LNCAP (cell line): ENCODE measurements at regions not wholly inside any gene's neighbourhood (a gene's known extent, or its start where the extent isn't known, plus 50 kb on each side); places are given as distances from the start of the nearest gene placed in this dataset.

Experiments used
- TF ChIP-seq, protein P1 (sequence below): fragments of 450-650 bp; IDR thresholded peaks from 2 replicates; pipeline ENCODE4 v1.5.1; 2017; ENCODE audit warnings: mild to moderate bottlenecking

GRCh38 chr16:48838349-48838748, 228.4 kb upstream of the N4BP1 start:
- TF ChIP-seq, protein P1, sequence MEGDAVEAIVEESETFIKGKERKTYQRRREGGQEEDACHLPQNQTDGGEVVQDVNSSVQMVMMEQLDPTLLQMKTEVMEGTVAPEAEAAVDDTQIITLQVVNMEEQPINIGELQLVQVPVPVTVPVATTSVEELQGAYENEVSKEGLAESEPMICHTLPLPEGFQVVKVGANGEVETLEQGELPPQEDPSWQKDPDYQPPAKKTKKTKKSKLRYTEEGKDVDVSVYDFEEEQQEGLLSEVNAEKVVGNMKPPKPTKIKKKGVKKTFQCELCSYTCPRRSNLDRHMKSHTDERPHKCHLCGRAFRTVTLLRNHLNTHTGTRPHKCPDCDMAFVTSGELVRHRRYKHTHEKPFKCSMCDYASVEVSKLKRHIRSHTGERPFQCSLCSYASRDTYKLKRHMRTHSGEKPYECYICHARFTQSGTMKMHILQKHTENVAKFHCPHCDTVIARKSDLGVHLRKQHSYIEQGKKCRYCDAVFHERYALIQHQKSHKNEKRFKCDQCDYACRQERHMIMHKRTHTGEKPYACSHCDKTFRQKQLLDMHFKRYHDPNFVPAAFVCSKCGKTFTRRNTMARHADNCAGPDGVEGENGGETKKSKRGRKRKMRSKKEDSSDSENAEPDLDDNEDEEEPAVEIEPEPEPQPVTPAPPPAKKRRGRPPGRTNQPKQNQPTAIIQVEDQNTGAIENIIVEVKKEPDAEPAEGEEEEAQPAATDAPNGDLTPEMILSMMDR, result no peak

DNA sequence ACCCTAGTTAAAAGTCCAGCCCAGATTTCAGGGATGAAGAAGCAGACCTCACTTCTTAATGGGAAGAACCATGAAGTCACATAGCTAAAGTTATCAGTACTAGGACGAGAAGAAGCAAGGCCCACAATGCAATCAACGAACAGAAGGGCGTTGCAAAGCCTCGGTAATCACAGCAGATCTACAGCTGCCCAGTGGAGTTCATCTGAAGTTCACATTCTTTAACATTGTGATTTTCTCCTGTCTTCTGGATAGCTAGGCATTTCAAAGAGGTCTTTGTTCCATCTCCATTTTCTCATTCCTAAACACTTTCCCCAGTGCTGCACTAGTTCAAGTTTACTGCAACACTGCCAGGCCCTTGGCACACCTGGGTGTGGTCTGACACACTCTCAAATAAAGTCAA, 226.7 kb upstream of the N4BP1 start:
- TF ChIP-seq, protein P1, result no peak

- TF ChIP-seq, protein P1, result no peak
Observed at GRCh38 chr16:48836067-48836466, 226.1 kb upstream of the N4BP1 start.

DNA sequence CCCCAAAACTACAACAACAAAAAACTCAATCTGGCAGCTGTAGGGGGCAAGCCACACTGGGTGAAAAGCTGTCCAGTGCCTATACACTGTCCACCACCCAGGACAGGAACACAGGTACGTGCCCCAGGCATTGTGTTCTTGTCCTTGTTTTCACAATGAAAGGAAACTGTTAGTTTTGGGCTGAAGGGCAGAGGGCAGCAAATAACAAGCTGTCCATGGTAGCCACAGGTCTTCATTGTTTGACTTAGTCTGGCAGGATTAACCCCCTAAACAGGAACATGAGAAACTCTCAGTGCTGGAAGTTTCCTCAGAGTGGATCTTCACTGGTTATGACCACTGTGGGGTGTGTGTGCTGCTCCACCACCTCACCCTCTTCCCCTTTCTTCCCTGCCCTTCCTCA, 224.6 kb upstream of the N4BP1 start:
- TF ChIP-seq, protein P1, result no peak

GRCh38 chr16:48833461-48833860, 223.5 kb upstream of the N4BP1 start:
- TF ChIP-seq, protein P1, result no peak

DNA sequence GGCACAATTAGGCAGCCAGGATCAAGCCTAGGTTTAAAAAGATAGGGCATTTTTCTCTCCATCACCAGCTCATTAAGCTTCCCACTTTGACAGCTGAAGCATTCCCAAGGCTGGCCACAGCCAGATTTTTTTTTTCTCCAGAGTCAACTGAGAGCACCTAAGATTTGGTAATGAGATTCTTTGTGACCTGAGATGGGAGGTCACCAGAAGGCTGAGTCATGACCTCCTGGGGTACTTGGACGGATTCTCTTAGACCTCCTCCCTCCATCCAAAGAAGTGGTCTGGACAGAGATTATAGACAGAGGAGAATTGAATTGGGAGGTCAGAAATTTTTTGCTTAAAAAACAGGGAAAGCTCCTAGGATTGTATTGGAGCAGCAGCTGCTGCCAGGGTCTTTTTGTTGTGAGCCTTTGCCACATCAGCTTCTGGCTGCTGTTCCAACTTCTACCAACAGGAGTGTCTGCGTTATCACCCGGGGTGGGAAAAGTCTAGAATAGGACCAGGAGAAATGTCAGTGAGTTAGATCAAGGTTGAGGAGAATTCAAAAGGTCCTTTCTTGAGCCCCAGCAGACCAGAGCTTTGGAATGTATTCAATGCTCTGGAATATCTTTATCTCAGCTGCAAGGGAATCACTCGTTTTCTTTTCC, 221.2 kb upstream of the N4BP1 start:
- TF ChIP-seq, protein P1, result no peak

DNA sequence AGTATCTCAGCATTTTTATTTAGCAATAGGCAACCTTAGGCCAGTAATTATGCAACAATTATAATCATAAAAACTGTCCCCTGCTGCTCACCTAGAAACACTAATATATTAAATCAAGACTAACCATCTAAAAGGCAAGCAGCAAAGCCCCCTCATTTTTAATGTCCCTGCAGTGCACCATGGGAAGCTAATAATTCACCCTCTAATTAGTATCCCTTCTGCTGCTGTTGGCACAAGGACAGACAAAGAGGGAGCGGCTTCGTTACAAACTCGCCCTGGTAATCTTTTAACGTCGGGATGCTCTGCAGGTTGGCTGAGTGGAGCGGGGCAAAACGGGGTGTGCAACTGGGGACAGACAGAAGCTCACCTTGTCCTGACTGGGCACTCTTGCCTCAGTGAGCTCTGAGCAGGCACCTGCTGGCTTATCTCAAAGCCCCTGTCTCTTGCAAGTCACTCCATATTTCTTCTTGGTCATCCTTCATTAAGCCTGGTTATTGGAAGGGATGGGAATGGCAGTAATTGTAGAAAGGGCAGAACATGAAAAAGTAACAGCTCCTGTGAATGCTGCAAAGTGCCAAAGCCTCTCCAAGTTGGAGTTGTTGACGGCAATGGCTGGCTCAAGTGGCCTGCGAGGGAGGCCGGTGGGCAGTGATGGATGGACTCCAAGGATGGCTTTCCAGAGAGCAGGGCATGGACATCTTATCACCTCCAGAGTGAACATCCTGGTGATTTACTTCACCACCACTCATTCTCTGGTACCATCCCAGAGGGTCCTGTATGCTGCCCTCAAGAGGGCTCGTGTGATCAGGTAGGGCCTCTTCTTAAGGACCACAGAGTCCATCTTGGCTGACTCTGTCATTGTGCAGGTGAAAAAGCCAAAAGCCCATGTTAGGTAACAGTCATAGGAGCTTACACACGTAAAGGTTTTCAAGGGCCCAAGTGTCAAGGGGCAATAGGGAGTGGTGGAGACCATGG, 219.6 kb upstream of the N4BP1 start:
- TF ChIP-seq, protein P1, result no peak
